Esophagus squamous epithelium (tissue), 4 donors: ENCODE measurements at regions not wholly inside any gene's neighbourhood (a gene's known extent, or its start where the extent isn't known, plus 50 kb on each side); places are given as distances from the start of the nearest gene placed in this dataset.

ENCODE experiments used
- POLR2A ChIP-seq, 4 donors: fragments of 450-650 bp; IDR thresholded peaks; one replicate each; pipeline ENCODE4 v1.6.1; 2017; ENCODE audit warnings: antibody characterized with exemption in 4 of 4, mild to moderate bottlenecking in 4 of 4, moderate library complexity in 3 of 4
- TF ChIP-seq, protein P1 (sequence below), 6 experiments: fragments of 450-650 bp in 4 of 6; fragments of 200-600 bp in 2 of 6; sonication (generic) in 2 of 6; IDR thresholded peaks; one replicate each; pipeline ENCODE4 v1.5.1; 2016 to 2019; ENCODE audit warnings: antibody characterized with exemption in 6 of 6, mild to moderate bottlenecking in 4 of 6, moderate library complexity in 4 of 6

DNA sequence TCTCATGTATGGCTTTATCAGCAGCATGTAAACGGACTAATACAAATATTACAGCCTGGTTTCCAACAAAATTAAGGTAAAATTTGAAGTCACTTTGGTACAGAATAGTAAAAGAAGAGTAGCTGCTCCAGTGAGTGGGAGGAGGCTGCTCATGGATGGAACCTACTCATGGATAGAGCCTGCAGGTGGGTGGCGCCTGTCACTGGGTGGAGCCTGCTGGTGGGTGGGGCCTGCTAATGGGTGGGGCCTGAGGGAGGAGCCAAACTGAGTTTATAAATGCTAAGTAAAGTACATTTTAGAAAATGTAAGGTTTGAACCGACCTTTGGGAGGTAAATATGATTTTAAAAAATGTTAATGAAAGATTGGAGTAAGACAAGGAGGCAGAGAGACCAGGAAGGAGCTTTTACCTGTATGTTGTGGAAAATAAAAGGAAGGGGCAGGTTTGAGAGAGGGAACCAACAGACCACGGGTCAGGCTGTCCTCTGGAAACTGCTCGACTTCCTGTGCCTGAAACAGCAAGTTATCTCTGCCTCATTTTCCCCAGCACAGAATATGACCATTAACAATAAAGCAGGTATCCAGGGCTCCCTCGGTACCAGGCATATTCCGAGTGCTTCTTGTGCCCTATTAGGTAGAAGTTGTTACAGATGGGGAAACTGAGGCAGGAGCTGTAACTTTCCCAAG is 55.9 kb upstream of the SEL1L start:
- no peak for TF ChIP-seq POLR2A (IDR thresholded peaks at IDR 0.05)
- TF ChIP-seq, protein P1, sequence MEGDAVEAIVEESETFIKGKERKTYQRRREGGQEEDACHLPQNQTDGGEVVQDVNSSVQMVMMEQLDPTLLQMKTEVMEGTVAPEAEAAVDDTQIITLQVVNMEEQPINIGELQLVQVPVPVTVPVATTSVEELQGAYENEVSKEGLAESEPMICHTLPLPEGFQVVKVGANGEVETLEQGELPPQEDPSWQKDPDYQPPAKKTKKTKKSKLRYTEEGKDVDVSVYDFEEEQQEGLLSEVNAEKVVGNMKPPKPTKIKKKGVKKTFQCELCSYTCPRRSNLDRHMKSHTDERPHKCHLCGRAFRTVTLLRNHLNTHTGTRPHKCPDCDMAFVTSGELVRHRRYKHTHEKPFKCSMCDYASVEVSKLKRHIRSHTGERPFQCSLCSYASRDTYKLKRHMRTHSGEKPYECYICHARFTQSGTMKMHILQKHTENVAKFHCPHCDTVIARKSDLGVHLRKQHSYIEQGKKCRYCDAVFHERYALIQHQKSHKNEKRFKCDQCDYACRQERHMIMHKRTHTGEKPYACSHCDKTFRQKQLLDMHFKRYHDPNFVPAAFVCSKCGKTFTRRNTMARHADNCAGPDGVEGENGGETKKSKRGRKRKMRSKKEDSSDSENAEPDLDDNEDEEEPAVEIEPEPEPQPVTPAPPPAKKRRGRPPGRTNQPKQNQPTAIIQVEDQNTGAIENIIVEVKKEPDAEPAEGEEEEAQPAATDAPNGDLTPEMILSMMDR (IDR thresholded peaks at IDR 0.05), result no peak
